ENCODE measurements at regions not wholly inside any gene's neighbourhood (a gene's known extent, or its start where the extent isn't known, plus 50 kb on each side); places are given as distances from the start of the nearest gene placed in this dataset.

DNA sequence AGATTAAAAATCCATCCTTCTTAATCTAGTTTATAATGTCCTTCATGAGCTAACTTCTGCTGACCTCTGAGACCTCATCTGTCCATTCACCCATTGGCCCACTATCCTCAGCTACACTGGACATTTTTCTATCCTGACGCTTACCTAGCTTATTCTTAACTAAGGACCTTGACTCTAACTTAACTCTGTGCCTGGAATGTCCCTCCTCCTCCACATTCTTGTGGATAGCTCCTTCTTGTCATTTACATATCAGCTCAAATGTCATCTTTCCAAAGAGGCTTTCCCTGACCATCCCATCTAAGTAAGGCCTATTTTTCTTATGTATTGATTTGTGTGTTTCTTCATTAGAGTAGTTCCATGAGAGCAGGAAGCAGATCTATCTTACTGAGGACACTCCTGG is 54.7 kb downstream of the ATXN3L start:
- no peak for DNase-seq (ENCODE audit: low spot score)
- Histone ChIP-seq H3K9me3 (ENCODE audit: control insufficient read depth in 4 of 4, low read length in 3 of 4) (peaks cover 0 to 4% (median 0%) of the 10 kb centered on the region in 4 donors), H3K4me1 (ENCODE audit: control insufficient read depth in 4 of 4, insufficient read depth in 4 of 4, low read length in 3 of 4) (no peaks in the 10 kb centered on the region), H3K27ac (ENCODE audit: low read depth in 1 of 2, low read length in 2 of 2) (no peak overlapping the region), H3K9ac (ENCODE audit: low read depth in 1 of 2, low read length in 2 of 2) (no peak overlapping the region), H3K4me3 (ENCODE audit: low read depth in 1 of 3, low read length in 3 of 3) (no peak overlapping the region), H3K36me3 (ENCODE audit: control insufficient read depth in 4 of 4, insufficient read depth in 3 of 4, low read depth in 1 of 4, low read length in 3 of 4) (no peaks in the 10 kb centered on the region), H3K27me3 (ENCODE audit: control insufficient read depth in 4 of 4, insufficient read depth in 4 of 4, low read length in 3 of 4) (no peaks in the 10 kb centered on the region)
- WGBS, result 100% methylated on average over 1 of the region's 1 CpG
- TF ChIP-seq ATF3 (IDR thresholded peaks at IDR 0.05) (no peak), EGR1 (IDR thresholded peaks at IDR 0.05; ENCODE audit: low read depth in 2 of 2) (no peak), ZBTB33 (IDR thresholded peaks at IDR 0.05) (no peak), REST (IDR thresholded peaks at IDR 0.05) (no peak), NR2F2 (IDR thresholded peaks at IDR 0.05) (no peak), GABPA (IDR thresholded peaks at IDR 0.05 in 1 of 2, conservative IDR thresholded peaks at IDR 0.05 in 1 of 2) (no peak), YY1 (IDR thresholded peaks at IDR 0.05) (no peak), TAF1 (conservative IDR thresholded peaks at IDR 0.05) (no peak), FOXA1 (IDR thresholded peaks at IDR 0.05) (no peak), FOXA2 (IDR thresholded peaks at IDR 0.05) (no peak), SP1 (IDR thresholded peaks at IDR 0.05) (no peak), CTCF (IDR thresholded peaks at IDR 0.05; ENCODE audit: low read depth, low read length, missing input control) (no peak), RXRA (IDR thresholded peaks at IDR 0.05) (no peak), HNF4A (conservative IDR thresholded peaks at IDR 0.05) (no peak), HNF4G (IDR thresholded peaks at IDR 0.05) (no peak), RAD21 (IDR thresholded peaks at IDR 0.05) (no peak), JUND (IDR thresholded peaks at IDR 0.05) (no peak)
- TF ChIP-seq, protein P1, sequence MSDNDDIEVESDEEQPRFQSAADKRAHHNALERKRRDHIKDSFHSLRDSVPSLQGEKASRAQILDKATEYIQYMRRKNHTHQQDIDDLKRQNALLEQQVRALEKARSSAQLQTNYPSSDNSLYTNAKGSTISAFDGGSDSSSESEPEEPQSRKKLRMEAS (IDR thresholded peaks at IDR 0.05), result no peak

Data from liver (tissue), 8 donors.